ENCODE measurements at regions not wholly inside any gene's neighbourhood (a gene's known extent, or its start where the extent isn't known, plus 50 kb on each side); places are given as distances from the start of the nearest gene placed in this dataset.

DNA sequence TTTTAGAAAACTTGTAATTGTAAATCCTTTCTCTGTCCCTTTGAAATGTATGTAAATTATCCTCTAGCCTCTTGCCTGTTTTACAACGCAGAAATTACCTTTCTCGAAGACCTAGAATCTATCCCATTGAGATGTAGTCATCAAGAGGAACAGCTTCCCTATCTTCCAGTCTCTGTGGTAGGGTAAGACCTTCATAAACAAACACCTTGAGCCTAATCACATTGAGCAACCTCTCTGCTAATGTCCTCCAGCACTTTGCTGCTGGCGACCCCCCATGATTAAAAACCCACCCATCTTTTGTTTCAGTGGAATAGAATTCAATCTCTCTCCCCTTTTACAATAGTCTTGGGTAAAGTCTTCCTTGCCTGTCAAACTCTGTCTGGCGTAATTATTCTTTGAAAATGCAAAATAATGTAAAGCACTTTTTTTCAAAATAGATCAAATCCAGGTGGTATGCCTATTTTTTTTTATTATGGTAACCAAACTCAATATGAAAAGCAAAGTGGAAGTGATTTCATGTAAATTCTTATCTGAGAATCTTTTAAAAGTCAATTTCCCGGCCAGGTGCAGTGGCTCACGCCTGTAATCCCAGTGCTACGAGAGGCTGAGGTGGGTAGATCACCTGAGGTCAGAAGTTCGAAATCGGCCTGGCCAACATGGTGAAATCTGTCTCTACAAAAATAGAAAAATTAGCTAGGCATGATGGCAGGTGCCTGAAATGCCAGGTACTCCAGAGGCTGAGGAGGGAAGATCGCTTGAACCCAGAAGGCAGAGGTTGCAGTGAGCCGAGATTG is 237.9 kb downstream of the GRXCR1 start:
- no peak for TF ChIP-seq POLR2AphosphoS5 (IDR thresholded peaks at IDR 0.05; ENCODE audit: low read depth, low read length)
- no peak for TF ChIP-seq POLR2A (IDR thresholded peaks at IDR 0.05; ENCODE audit: low read depth, low read length)
- no peak for TF ChIP-seq TAF1 (IDR thresholded peaks at IDR 0.05; ENCODE audit: borderline replicate concordance, low read depth, low read length)

Data from GM12892 (cell line).